Adrenal gland (tissue), 9 donors: ENCODE measurements at regions not wholly inside any gene's neighbourhood (a gene's known extent, or its start where the extent isn't known, plus 50 kb on each side); places are given as distances from the start of the nearest gene placed in this dataset.
A peak's percentile ranks its signal among the peaks of the same experiment; 100 is the strongest.

Experiments used
- DNase-seq, 7 donors: peaks; one replicate each; pipeline ENCODE4 v3.0.0-alpha.2; 2019 to 2020
- H3K27ac ChIP-seq, 5 donors: fragments of 200-600 bp; sonication (generic) in 4 of 5; 1 replicate in 3 of 5; 2 replicates in 2 of 5; pipeline versions ENCODE4 v1.5.1 to v1.8.0; 2016 to 2020; ENCODE audit warnings: mild to moderate bottlenecking in 1 of 5
- H3K27me3 ChIP-seq: fragments of 200-600 bp; 2 replicates; pipeline ENCODE4 v1.8.0; 2021
- H3K36me3 ChIP-seq, 2 donors: fragments of 200-600 bp; replicated peaks in 1 of 2; 1 replicate in 1 of 2; 2 replicates in 1 of 2; pipeline versions ENCODE4 v1.5.1 to v1.8.0; 2018 to 2022
- H3K4me1 ChIP-seq, 2 donors: fragments of 200-600 bp; replicated peaks in 1 of 2; 1 replicate in 1 of 2; 2 replicates in 1 of 2; pipeline versions ENCODE4 v1.5.1 to v1.8.0; 2018 to 2021
- H3K4me3 ChIP-seq, 4 donors: fragments of 200-600 bp; sonication (generic) in 3 of 4; one replicate each; pipeline ENCODE4 v1.5.1; 2016 to 2018
- H3K9me3 ChIP-seq, 3 donors: fragments of 200-600 bp; sonication (generic) in 1 of 3; replicated peaks in 1 of 3; 1 replicate in 2 of 3; 2 replicates in 1 of 3; pipeline versions ENCODE4 v1.5.1 to v1.8.0; 2016 to 2021
- CTCF ChIP-seq, 6 experiments: fragments of 450-650 bp in 4 of 6; fragments of 200-600 bp in 2 of 6; sonication (generic) in 1 of 6; IDR thresholded peaks; 1 replicate in 5 of 6; 2 replicates in 1 of 6; pipeline versions ENCODE4 v1.5.1 to v1.8.0; 2016 to 2021; ENCODE audit warnings: antibody characterized with exemption in 6 of 6, mild to moderate bottlenecking in 2 of 6, moderate library complexity in 1 of 6
- POLR2A ChIP-seq, 2 donors: fragments of 450-650 bp; IDR thresholded peaks; one replicate each; pipeline ENCODE4 v1.6.1; 2017; ENCODE audit warnings: antibody characterized with exemption in 2 of 2, mild to moderate bottlenecking in 2 of 2, moderate library complexity in 1 of 2
- WGBS, 4 donors: extraction: QIAGEN DNeasy Blood & Tissue Kit in 2 of 4; methylation state at CpG; one replicate each; pipeline versions ENCODE4 v1.1.5 to v1.1.7; 2013 to 2017; 5-methylcytosine and 5-hydroxymethylcytosine counted together
- intact Hi-C, 2 donors: fragments of 100-400 bp; cut with DNase I; formaldehyde crosslinking; loops; one replicate each; pipeline versions ENCODE4 v1.14.1 to v1.15.0; 2022 to 2023
- donor health status: healthy with polysubstance abuse.
- donor health status: Bipolar disorder and iron deficiency.
- donor health status: DM: yes; HTN: yes; CAD: no.
- donor health status: DM: no; HTN: no; CAD: no.
- donor health status: DM: no; HTN: no; CAD: no.

GRCh38 chr13:39900106-39900750 is 244.8 kb downstream of the COG6 start:
- H3K9me3 ChIP-seq = no peaks in the 10 kb centered on the region
- intact Hi-C loops = no loop called here
- TF ChIP-seq CTCF (IDR thresholded peaks at IDR 0.05) (no peak), POLR2A (IDR thresholded peaks at IDR 0.05) (no peak)
- peaks cover 4 to 8% of the 10 kb centered on the region in 2 donors for H3K4me1 ChIP-seq
- 34 to 49% (median 38%) methylated on average over 4 of the region's 4 CpGs for WGBS, 4 donors
- H3K27me3 ChIP-seq = no peaks in the 10 kb centered on the region
- H3K36me3 ChIP-seq = no peaks in the 10 kb centered on the region
- H3K4me3 ChIP-seq = no peak overlapping the region
- H3K27ac ChIP-seq = peak overlapping the region in 2 of 5 donors; percentile 0 to 2
- DNase-seq = no peak

- peaks cover 4 to 6% of the 10 kb centered on the region in 2 donors for H3K4me1 ChIP-seq
- no peak for DNase-seq
- no peak overlapping the region for H3K4me3 ChIP-seq
- no peaks in the 10 kb centered on the region for H3K36me3 ChIP-seq
- no peaks in the 10 kb centered on the region for H3K27me3 ChIP-seq
- 88 to 99% (median 96%) methylated on average over 2 of the region's 2 CpGs for WGBS, 4 donors
- no peak for TF ChIP-seq POLR2A (IDR thresholded peaks at IDR 0.05)
- TF ChIP-seq CTCF (IDR thresholded peaks at IDR 0.05) = no peak
- intact Hi-C loops = no loop called here
- no peak overlapping the region for H3K27ac ChIP-seq
- H3K9me3 ChIP-seq = no peaks in the 10 kb centered on the region
Measured at GRCh38 chr13:39904959-39905358, 249.5 kb downstream of the COG6 start.

GRCh38 chr13:39909634-39910033 is 254.2 kb downstream of the COG6 start:
- no peak overlapping the region for H3K27ac ChIP-seq
- intact Hi-C loops = no loop called here
- whole genome bisulfite sequencing, 4 donors = 85 to 89% (median 88%) methylated on average over 3 of the region's 3 CpGs

GRCh38 chr13:39910041-39910440 is 254.6 kb downstream of the COG6 start:
- DNase-seq = no peak
- Histone ChIP-seq H3K4me1 (no peaks in the 10 kb centered on the region), H3K27me3 (no peaks in the 10 kb centered on the region), H3K4me3 (no peak overlapping the region), H3K27ac (no peak overlapping the region), H3K9me3 (no peaks in the 10 kb centered on the region), H3K36me3 (no peaks in the 10 kb centered on the region)
- 65 to 75% (median 70%) methylated on average over 1 of the region's 1 CpG for WGBS, 4 donors
- intact Hi-C loops = no loop called here
- TF ChIP-seq CTCF (IDR thresholded peaks at IDR 0.05) (no peak), POLR2A (IDR thresholded peaks at IDR 0.05) (no peak)

More at GRCh38 chr13:39909634-39910033, 254.2 kb downstream of the COG6 start:
- H3K4me3 ChIP-seq = no peak overlapping the region
- H3K4me1 ChIP-seq = no peaks in the 10 kb centered on the region
- no peak for DNase-seq
- H3K36me3 ChIP-seq = no peaks in the 10 kb centered on the region
- no peaks in the 10 kb centered on the region for H3K27me3 ChIP-seq
- no peaks in the 10 kb centered on the region for H3K9me3 ChIP-seq
- no peak for TF ChIP-seq CTCF (IDR thresholded peaks at IDR 0.05)
- no peak for TF ChIP-seq POLR2A (IDR thresholded peaks at IDR 0.05)
